Ishikawa (cell line): ENCODE measurements at regions not wholly inside any gene's neighbourhood (a gene's known extent, or its start where the extent isn't known, plus 50 kb on each side); places are given as distances from the start of the nearest gene placed in this dataset.

Experiments
- CEBPB ChIP-seq: IDR thresholded peaks from 2 replicates; pipeline ENCODE4 v1.6.1; 2012
- EP300 ChIP-seq: IDR thresholded peaks from 2 replicates; pipeline ENCODE4 v1.6.1; 2012; ENCODE audit warnings: borderline replicate concordance
- FOXM1 ChIP-seq: IDR thresholded peaks from 2 replicates; pipeline ENCODE4 v1.6.1; 2012; ENCODE audit warnings: low read depth, borderline replicate concordance
- MAX ChIP-seq: IDR thresholded peaks from 2 replicates; pipeline ENCODE4 v1.6.1; 2012
- NFIC ChIP-seq: IDR thresholded peaks from 2 replicates; pipeline ENCODE4 v1.6.1; 2012
- RAD21 ChIP-seq: IDR thresholded peaks from 2 replicates; pipeline ENCODE4 v1.6.1; 2012; ENCODE audit warnings: low read depth
- REST ChIP-seq: IDR thresholded peaks from 2 replicates; pipeline ENCODE4 v1.6.1; 2012; ENCODE audit warnings: low read depth, mild to moderate bottlenecking
- TAF1 ChIP-seq: IDR thresholded peaks from 2 replicates; pipeline ENCODE4 v1.6.1; 2012; ENCODE audit warnings: low read depth, mild to moderate bottlenecking
- YY1 ChIP-seq: IDR thresholded peaks from 2 replicates; pipeline ENCODE4 v1.6.1; 2012; ENCODE audit warnings: low read depth

GRCh38 chr1:239879321-239880170 lies 212.1 kb upstream of the FMN2 start:
- TF ChIP-seq MAX (no peak), REST (no peak), CEBPB (no peak), EP300 (no peak), FOXM1 (no peak), YY1 (no peak), TAF1 (no peak), RAD21 (no peak), NFIC (no peak)
